Activated CD8-positive, alpha-beta memory T cell treated with anti-CD3 and anti-CD28 coated beads for 36 hours (primary cell): ENCODE measurements at regions not wholly inside any gene's neighbourhood (a gene's known extent, or its start where the extent isn't known, plus 50 kb on each side); places are given as distances from the start of the nearest gene placed in this dataset.
"Not testable (repeated sequence)": the region's sequence is repeated elsewhere in the genome, so short reads cannot be mapped to it uniquely, and the experiment has no call there.

Experiments
- CTCF ChIA-PET: fragments of 350-600 bp; sonication (Branson Sonifier 250); formaldehyde crosslinking; loops from one replicate; lab custom pipeline; 2021; ENCODE audit warnings: antibody characterized with exemption; lab: Charles Lee
- POLR2A ChIA-PET: fragments of 350-600 bp; sonication (Branson Sonifier 250); formaldehyde crosslinking; loops from one replicate; lab custom pipeline; 2021; ENCODE audit warnings: antibody characterized with exemption; lab: Charles Lee

DNA sequence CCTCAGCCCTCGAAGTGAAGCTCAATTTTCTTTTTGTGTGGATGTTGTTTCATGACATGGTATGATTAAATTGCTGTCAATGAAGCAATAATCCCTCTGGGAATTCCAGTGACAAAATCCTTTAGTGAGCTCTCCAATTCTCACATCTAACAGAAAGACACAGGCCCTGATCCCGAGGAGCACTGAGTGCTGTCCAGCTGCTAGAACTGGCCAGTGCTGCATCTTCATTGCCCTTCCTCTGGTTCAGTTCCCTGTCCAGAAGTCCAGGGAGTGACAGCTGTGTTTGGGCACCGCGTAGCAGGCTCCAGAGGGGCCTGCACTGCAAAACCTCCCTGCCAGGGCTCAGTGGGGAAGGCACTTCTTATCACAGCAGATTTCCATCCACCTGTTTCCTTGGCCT lies 516.8 kb upstream of the ATP11B start:
- CTCF ChIA-PET: no interaction called here
- POLR2A ChIA-PET: no interaction called here

GRCh38 chr3:182284793-182285192 lies 508.5 kb upstream of the ATP11B start:
- ChIA-PET CTCF (no interaction called here), POLR2A (no interaction called here)

DNA sequence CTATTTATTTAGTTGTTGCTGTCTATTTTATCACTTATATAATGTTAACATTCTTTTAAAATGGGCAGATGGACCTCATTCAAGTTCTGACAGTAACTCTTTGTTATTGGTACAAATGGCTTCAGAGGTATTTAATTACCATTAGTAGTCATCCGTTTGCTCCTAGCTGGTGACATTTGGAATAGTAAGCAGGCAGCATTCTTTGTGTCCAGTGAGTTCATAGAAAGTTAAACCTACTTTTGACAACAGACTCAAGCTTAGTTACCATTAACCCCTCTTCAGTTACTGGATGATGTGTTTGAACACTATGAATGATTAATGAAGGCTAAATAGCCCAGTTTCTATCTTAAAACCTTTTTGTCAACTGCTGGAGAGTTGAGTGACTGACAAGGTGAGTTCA lies 500.7 kb upstream of the ATP11B start:
- ChIA-PET POLR2A (no interaction called here), CTCF (no interaction called here)

- ChIA-PET CTCF (no interaction called here), POLR2A (no interaction called here)
Measured at GRCh38 chr3:182294256-182294655, 499.0 kb upstream of the ATP11B start.

- ChIA-PET CTCF (no interaction called here), POLR2A (no interaction called here)
Measured at GRCh38 chr3:182294696-182295095, 498.6 kb upstream of the ATP11B start.

GRCh38 chr3:182300266-182300665 lies 493.0 kb upstream of the ATP11B start:
- ChIA-PET POLR2A (no interaction called here), CTCF (no interaction called here)

GRCh38 chr3:182303169-182303568 lies 490.1 kb upstream of the ATP11B start:
- ChIA-PET POLR2A (no interaction called here), CTCF (no interaction called here)

GRCh38 chr3:182305881-182306665 lies 487.2 kb upstream of the ATP11B start:
- POLR2A ChIA-PET: no interaction called here
- CTCF ChIA-PET: no interaction called here

- POLR2A ChIA-PET: no interaction called here
- CTCF ChIA-PET: no interaction called here
Measured at GRCh38 chr3:182308328-182308727, 485.0 kb upstream of the ATP11B start.

- CTCF ChIA-PET: no interaction called here
- POLR2A ChIA-PET: no interaction called here
Measured at GRCh38 chr3:182309120-182309519, 484.2 kb upstream of the ATP11B start.

- CTCF ChIA-PET: no interaction called here
- POLR2A ChIA-PET: no interaction called here
Measured at GRCh38 chr3:182315313-182315712, 478.0 kb upstream of the ATP11B start.

GRCh38 chr3:182323126-182323700 lies 470.1 kb upstream of the ATP11B start:
- ChIA-PET POLR2A (no interaction called here), CTCF (no interaction called here)

DNA sequence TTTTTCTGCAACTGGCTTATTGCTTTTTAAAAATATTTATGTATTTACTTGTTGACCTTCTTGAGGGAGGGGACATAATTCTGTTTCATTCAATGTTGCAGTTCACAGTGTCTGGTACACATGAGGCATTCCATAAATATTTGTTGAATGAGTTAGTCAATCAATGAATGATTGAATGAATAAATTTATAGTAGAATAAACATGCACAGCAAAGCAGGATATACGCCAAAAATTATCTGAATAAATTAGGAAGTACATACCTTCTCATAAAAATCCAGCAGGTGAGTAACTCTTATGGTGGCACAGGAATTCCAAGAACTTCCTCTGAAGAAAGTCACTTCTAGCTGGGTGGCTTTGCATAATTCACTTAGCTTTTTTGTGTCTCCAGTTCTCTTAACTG lies 469.4 kb upstream of the ATP11B start:
- ChIA-PET CTCF (no interaction called here), POLR2A (no interaction called here)

GRCh38 chr3:182325213-182325950 lies 467.9 kb upstream of the ATP11B start:
- POLR2A ChIA-PET: no interaction called here
- CTCF ChIA-PET: no interaction called here

GRCh38 chr3:182327196-182327681 lies 466.1 kb upstream of the ATP11B start:
- CTCF ChIA-PET: no interaction called here

GRCh38 chr3:182330646-182331045 lies 462.7 kb upstream of the ATP11B start:
- CTCF ChIA-PET: no interaction called here

More at GRCh38 chr3:182327196-182327681, 466.1 kb upstream of the ATP11B start:
- POLR2A ChIA-PET: no interaction called here

DNA sequence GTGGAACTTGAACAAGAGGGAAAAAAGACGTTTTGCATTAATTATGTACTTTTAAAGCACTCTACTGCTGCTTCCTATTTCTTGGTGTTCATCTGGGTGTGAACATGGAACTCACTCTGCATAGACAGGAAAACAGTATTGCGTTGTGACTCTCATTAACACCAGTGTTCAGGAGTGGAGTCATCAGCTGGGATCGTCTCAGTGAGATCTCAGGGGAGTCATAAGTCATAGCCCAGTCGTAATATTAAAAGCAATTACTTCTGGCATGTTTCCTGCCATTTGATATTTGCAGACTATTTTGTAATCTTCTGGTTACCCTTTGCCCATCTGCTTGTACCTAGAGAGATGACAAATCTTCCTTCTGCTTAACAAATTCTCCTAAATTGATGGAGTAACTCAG lies 462.0 kb upstream of the ATP11B start:
- CTCF ChIA-PET: no interaction called here
- POLR2A ChIA-PET: no interaction called here

More at GRCh38 chr3:182330646-182331045, 462.7 kb upstream of the ATP11B start:
- POLR2A ChIA-PET: no interaction called here

GRCh38 chr3:182342252-182342651 lies 451.1 kb upstream of the ATP11B start:
- CTCF ChIA-PET: no interaction called here
- POLR2A ChIA-PET: no interaction called here

DNA sequence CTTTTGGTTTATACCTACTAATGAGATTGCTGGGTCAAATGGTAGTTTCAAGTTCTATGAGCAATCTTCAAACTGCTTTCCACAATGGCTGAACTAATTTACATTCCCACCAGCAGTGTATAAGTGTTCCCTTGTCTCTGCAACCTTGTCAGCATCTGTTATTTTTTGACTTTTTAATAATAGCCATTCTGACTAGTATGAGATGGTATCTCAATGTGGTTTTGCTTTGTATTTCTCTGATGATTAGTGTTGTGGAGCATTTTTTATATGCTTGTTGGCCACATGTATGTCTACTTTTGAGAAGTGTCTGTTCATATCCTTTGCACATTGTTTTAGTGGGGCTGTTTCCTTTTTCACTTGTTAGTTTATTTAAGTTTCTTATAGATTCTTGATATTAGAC lies 449.3 kb upstream of the ATP11B start:
- CTCF ChIA-PET, POLR2A ChIA-PET: not testable (repeated sequence)

- ChIA-PET POLR2A (no interaction called here), CTCF (no interaction called here)
Measured at GRCh38 chr3:182349051-182349450, 444.3 kb upstream of the ATP11B start.
